ENCODE measurements at regions not wholly inside any gene's neighbourhood (a gene's known extent, or its start where the extent isn't known, plus 50 kb on each side); places are given as distances from the start of the nearest gene placed in this dataset.

- intact Hi-C loops (cut with micrococcal nuclease), result no loop called here
- no peak for DNase-seq
- Mint-ChIP-seq H3K36me3 (ENCODE audit: low read depth) (no peaks in the 10 kb centered on the region), H3K4me3 (no peak overlapping the region), H3K27me3 (no peaks in the 10 kb centered on the region), H3K27ac (no peak overlapping the region), H3K4me1 (no peaks in the 10 kb centered on the region), H3K9me3 (no peaks in the 10 kb centered on the region)
These were observed 205.9 kb downstream of the ARL4A start for GRCh38 chr7:12893292-12893691.

GRCh38 chr7:12895296-12895695, 207.9 kb downstream of the ARL4A start:
- Mint-ChIP-seq H3K36me3 (ENCODE audit: low read depth) (no peaks in the 10 kb centered on the region), H3K9me3 (no peaks in the 10 kb centered on the region), H3K27ac (no peak overlapping the region), H3K4me3 (no peak overlapping the region), H3K27me3 (no peaks in the 10 kb centered on the region), H3K4me1 (no peaks in the 10 kb centered on the region)
- DNase-seq, result no peak
- intact Hi-C loops (cut with micrococcal nuclease), result no loop called here

GRCh38 chr7:12896316-12896715, 208.9 kb downstream of the ARL4A start:
- no peak for DNase-seq
- Mint-ChIP-seq H3K36me3 (ENCODE audit: low read depth) (no peaks in the 10 kb centered on the region), H3K9me3 (no peaks in the 10 kb centered on the region), H3K4me3 (no peak overlapping the region), H3K27ac (no peak overlapping the region), H3K27me3 (no peaks in the 10 kb centered on the region), H3K4me1 (no peaks in the 10 kb centered on the region)
- intact Hi-C loops (cut with micrococcal nuclease), result no loop called here

- intact Hi-C loops (cut with micrococcal nuclease), result no loop called here
- no peaks in the 10 kb centered on the region for H3K27me3 Mint-ChIP-seq
- H3K36me3 Mint-ChIP-seq (ENCODE audit: low read depth), result no peaks in the 10 kb centered on the region
- no peaks in the 10 kb centered on the region for H3K9me3 Mint-ChIP-seq
- no peak overlapping the region for H3K4me3 Mint-ChIP-seq
- no peak for DNase-seq
- H3K4me1 Mint-ChIP-seq, result no peaks in the 10 kb centered on the region
- no peak overlapping the region for H3K27ac Mint-ChIP-seq
These were observed 210.6 kb downstream of the ARL4A start for GRCh38 chr7:12898004-12898403.

- H3K9me3 Mint-ChIP-seq, result no peaks in the 10 kb centered on the region
- intact Hi-C loops (cut with micrococcal nuclease), result no loop called here
- H3K4me1 Mint-ChIP-seq, result no peaks in the 10 kb centered on the region
- no peak overlapping the region for H3K27ac Mint-ChIP-seq
- DNase-seq, result no peak
- H3K36me3 Mint-ChIP-seq (ENCODE audit: low read depth), result no peaks in the 10 kb centered on the region
- H3K27me3 Mint-ChIP-seq, result no peaks in the 10 kb centered on the region
- H3K4me3 Mint-ChIP-seq, result no peak overlapping the region
These were observed 211.2 kb downstream of the ARL4A start for GRCh38 chr7:12898620-12899019.

GRCh38 chr7:12905671-12906070, 218.2 kb downstream of the ARL4A start:
- H3K27me3 Mint-ChIP-seq, result no peaks in the 10 kb centered on the region
- DNase-seq, result no peak
- intact Hi-C loops (cut with micrococcal nuclease), result no loop called here
- no peak overlapping the region for H3K4me3 Mint-ChIP-seq
- H3K4me1 Mint-ChIP-seq, result no peaks in the 10 kb centered on the region
- no peaks in the 10 kb centered on the region for H3K9me3 Mint-ChIP-seq
- H3K36me3 Mint-ChIP-seq (ENCODE audit: low read depth), result no peaks in the 10 kb centered on the region
- no peak overlapping the region for H3K27ac Mint-ChIP-seq

GRCh38 chr7:12907774-12908173, 220.3 kb downstream of the ARL4A start:
- no peaks in the 10 kb centered on the region for H3K36me3 Mint-ChIP-seq (ENCODE audit: low read depth)
- H3K27ac Mint-ChIP-seq, result no peak overlapping the region
- H3K4me3 Mint-ChIP-seq, result no peak overlapping the region
- DNase-seq, result no peak
- H3K9me3 Mint-ChIP-seq, result no peaks in the 10 kb centered on the region
- no peaks in the 10 kb centered on the region for H3K4me1 Mint-ChIP-seq
- no peaks in the 10 kb centered on the region for H3K27me3 Mint-ChIP-seq
- intact Hi-C loops (cut with micrococcal nuclease), result no loop called here

- no peak overlapping the region for H3K4me3 Mint-ChIP-seq
- no peaks in the 10 kb centered on the region for H3K36me3 Mint-ChIP-seq (ENCODE audit: low read depth)
- no peaks in the 10 kb centered on the region for H3K27me3 Mint-ChIP-seq
- H3K9me3 Mint-ChIP-seq, result no peaks in the 10 kb centered on the region
- DNase-seq, result no peak
- no peaks in the 10 kb centered on the region for H3K4me1 Mint-ChIP-seq
- intact Hi-C loops (cut with micrococcal nuclease), result no loop called here
- H3K27ac Mint-ChIP-seq, result no peak overlapping the region
These were observed 222.1 kb downstream of the ARL4A start for GRCh38 chr7:12909483-12909882.

GRCh38 chr7:12911053-12911452, 223.6 kb downstream of the ARL4A start:
- H3K27ac Mint-ChIP-seq, result no peak overlapping the region
- no peak overlapping the region for H3K4me3 Mint-ChIP-seq
- H3K4me1 Mint-ChIP-seq, result no peaks in the 10 kb centered on the region
- no peaks in the 10 kb centered on the region for H3K27me3 Mint-ChIP-seq
- intact Hi-C loops (cut with micrococcal nuclease), result no loop called here
- H3K36me3 Mint-ChIP-seq (ENCODE audit: low read depth), result no peaks in the 10 kb centered on the region
- DNase-seq, result no peak
- H3K9me3 Mint-ChIP-seq, result no peaks in the 10 kb centered on the region

GRCh38 chr7:12913002-12913401, 225.6 kb downstream of the ARL4A start:
- H3K27ac Mint-ChIP-seq, result no peak overlapping the region
- H3K36me3 Mint-ChIP-seq (ENCODE audit: low read depth), result no peaks in the 10 kb centered on the region
- intact Hi-C loops (cut with micrococcal nuclease), result no loop called here
- H3K9me3 Mint-ChIP-seq, result peaks cover 4% of the 10 kb centered on the region
- H3K27me3 Mint-ChIP-seq, result no peaks in the 10 kb centered on the region
- no peaks in the 10 kb centered on the region for H3K4me1 Mint-ChIP-seq
- no peak for DNase-seq
- H3K4me3 Mint-ChIP-seq, result no peak overlapping the region

GRCh38 chr7:12917801-12918200, 230.4 kb downstream of the ARL4A start:
- Mint-ChIP-seq H3K4me1 (no peaks in the 10 kb centered on the region), H3K27me3 (no peaks in the 10 kb centered on the region), H3K27ac (no peak overlapping the region), H3K9me3 (peaks cover 4% of the 10 kb centered on the region), H3K36me3 (ENCODE audit: low read depth) (no peaks in the 10 kb centered on the region), H3K4me3 (no peak overlapping the region)
- intact Hi-C loops (cut with micrococcal nuclease), result no loop called here
- DNase-seq, result no peak

- no peaks in the 10 kb centered on the region for H3K27me3 Mint-ChIP-seq
These were observed 234.4 kb downstream of the ARL4A start for GRCh38 chr7:12921751-12922345.

GRCh38 chr7:12923971-12924370, 236.5 kb downstream of the ARL4A start:
- Mint-ChIP-seq H3K36me3 (ENCODE audit: low read depth) (no peaks in the 10 kb centered on the region), H3K4me3 (no peak overlapping the region), H3K27ac (no peak overlapping the region), H3K4me1 (no peaks in the 10 kb centered on the region), H3K27me3 (no peaks in the 10 kb centered on the region), H3K9me3 (no peaks in the 10 kb centered on the region)
- intact Hi-C loops (cut with micrococcal nuclease), result no loop called here
- DNase-seq, result no peak

More at GRCh38 chr7:12921751-12922345, 234.4 kb downstream of the ARL4A start:
- Mint-ChIP-seq H3K9me3 (peaks cover 4% of the 10 kb centered on the region), H3K27ac (no peak overlapping the region), H3K36me3 (ENCODE audit: low read depth) (no peaks in the 10 kb centered on the region), H3K4me3 (no peak overlapping the region), H3K4me1 (no peaks in the 10 kb centered on the region)
- intact Hi-C loops (cut with micrococcal nuclease), result no loop called here
- no peak for DNase-seq

GRCh38 chr7:12926206-12926605, 238.8 kb downstream of the ARL4A start:
- intact Hi-C loops (cut with micrococcal nuclease), result no loop called here
- Mint-ChIP-seq H3K4me3 (no peak overlapping the region), H3K4me1 (no peaks in the 10 kb centered on the region), H3K9me3 (no peaks in the 10 kb centered on the region), H3K27ac (no peak overlapping the region), H3K27me3 (no peaks in the 10 kb centered on the region), H3K36me3 (ENCODE audit: low read depth) (no peaks in the 10 kb centered on the region)
- DNase-seq, result no peak

- no peaks in the 10 kb centered on the region for H3K36me3 Mint-ChIP-seq (ENCODE audit: low read depth)
- no peak overlapping the region for H3K4me3 Mint-ChIP-seq
- no peaks in the 10 kb centered on the region for H3K9me3 Mint-ChIP-seq
- H3K27ac Mint-ChIP-seq, result no peak overlapping the region
- intact Hi-C loops (cut with micrococcal nuclease), result no loop called here
- no peak for DNase-seq
- H3K27me3 Mint-ChIP-seq, result no peaks in the 10 kb centered on the region
- H3K4me1 Mint-ChIP-seq, result no peaks in the 10 kb centered on the region
These were observed 240.4 kb downstream of the ARL4A start for GRCh38 chr7:12927635-12928434.

All from activated CD4-positive, alpha-beta T cell treated with anti-CD3 and anti-CD28 coated beads, Interleukin-2, amount 10 ng/mL, durations not matched to agents 24 days and 14 days (primary cell).